HFFc6 (cell line): ENCODE measurements at regions not wholly inside any gene's neighbourhood (a gene's known extent, or its start where the extent isn't known, plus 50 kb on each side); places are given as distances from the start of the nearest gene placed in this dataset.
A peak's percentile ranks its signal among the peaks of the same experiment; 100 is the strongest.

Experiments used
- DNase-seq: peaks from one replicate; pipeline ENCODE4 v3.0.0-alpha.2; 2018
- H3K27ac Mint-ChIP-seq: 2 replicates; pipeline ENCODE4 v1.8.0; 2020; ENCODE audit warnings: mild to moderate bottlenecking, mixed read lengths
- H3K27me3 Mint-ChIP-seq: 2 replicates; pipeline ENCODE4 v1.8.0; 2021; ENCODE audit warnings: mild to moderate bottlenecking, moderate library complexity, mixed read lengths; ENCODE audit not compliant: insufficient read depth
- H3K36me3 Mint-ChIP-seq: 2 replicates; pipeline ENCODE4 v1.8.0; 2021; ENCODE audit warnings: low read depth, mixed read lengths
- H3K4me1 Mint-ChIP-seq: 2 replicates; pipeline ENCODE4 v1.8.0; 2020; ENCODE audit warnings: low read depth, mixed read lengths
- H3K4me3 Mint-ChIP-seq: 2 replicates; pipeline ENCODE4 v1.8.0; 2020; ENCODE audit warnings: mild to moderate bottlenecking, moderate library complexity, mixed read lengths
- H3K9me3 Mint-ChIP-seq: 2 replicates; pipeline ENCODE4 v1.8.0; 2020; ENCODE audit warnings: mild to moderate bottlenecking, mixed read lengths
- TF ChIP-seq, protein P1 (sequence below): fragments of 200-600 bp; sonication (generic); IDR thresholded peaks from 2 replicates; pipeline ENCODE4 v1.5.0; 2021; ENCODE audit warnings: antibody characterized with exemption, mild to moderate bottlenecking

DNA sequence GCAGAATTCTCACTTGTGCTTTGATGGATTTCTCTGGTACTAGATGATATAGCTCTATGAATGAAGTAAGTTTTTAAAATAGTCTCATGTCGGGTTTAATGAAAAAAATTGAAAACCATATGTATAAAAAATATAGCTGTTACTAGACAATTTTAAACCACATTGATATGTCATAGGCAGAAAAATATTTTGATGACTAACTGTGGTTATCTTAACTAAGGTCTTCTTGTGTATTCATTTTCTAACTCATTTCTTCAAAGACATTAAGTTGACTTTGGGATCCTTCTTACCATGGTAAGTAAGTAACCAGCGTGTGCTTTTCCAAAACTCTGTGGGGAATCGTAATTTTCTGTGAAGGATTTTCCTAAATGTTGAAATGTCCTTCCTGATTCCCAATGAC, 160.9 kb upstream of the COL3A1 start:
- Mint-ChIP-seq H3K27ac (peak overlapping the region; percentile 50), H3K27me3 (no peaks in the 10 kb centered on the region), H3K9me3 (no peaks in the 10 kb centered on the region), H3K36me3 (no peaks in the 10 kb centered on the region), H3K4me1 (peaks cover 60% of the 10 kb centered on the region), H3K4me3 (no peak overlapping the region)
- TF ChIP-seq, protein P1, sequence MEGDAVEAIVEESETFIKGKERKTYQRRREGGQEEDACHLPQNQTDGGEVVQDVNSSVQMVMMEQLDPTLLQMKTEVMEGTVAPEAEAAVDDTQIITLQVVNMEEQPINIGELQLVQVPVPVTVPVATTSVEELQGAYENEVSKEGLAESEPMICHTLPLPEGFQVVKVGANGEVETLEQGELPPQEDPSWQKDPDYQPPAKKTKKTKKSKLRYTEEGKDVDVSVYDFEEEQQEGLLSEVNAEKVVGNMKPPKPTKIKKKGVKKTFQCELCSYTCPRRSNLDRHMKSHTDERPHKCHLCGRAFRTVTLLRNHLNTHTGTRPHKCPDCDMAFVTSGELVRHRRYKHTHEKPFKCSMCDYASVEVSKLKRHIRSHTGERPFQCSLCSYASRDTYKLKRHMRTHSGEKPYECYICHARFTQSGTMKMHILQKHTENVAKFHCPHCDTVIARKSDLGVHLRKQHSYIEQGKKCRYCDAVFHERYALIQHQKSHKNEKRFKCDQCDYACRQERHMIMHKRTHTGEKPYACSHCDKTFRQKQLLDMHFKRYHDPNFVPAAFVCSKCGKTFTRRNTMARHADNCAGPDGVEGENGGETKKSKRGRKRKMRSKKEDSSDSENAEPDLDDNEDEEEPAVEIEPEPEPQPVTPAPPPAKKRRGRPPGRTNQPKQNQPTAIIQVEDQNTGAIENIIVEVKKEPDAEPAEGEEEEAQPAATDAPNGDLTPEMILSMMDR, result no peak
- DNase-seq, result peak; percentile 30

DNA sequence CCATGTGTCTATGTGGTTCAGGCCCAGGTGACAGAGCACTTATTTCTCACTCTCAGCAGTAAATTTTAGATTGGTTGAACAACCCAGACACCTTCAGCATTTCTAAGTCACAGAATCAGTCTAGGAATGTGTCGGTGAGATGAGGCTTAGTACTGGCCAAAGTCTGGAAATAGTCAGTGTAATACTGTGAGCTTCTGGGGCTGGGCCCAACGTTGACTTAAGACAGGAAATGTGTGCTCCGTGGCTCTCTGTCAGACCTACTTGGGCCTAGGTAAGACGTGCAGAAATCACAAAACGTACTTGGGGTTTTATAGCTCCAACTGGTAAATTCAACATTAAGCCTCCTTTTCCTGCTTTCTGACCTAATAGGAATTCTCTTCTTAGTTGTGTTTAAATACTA, 160.3 kb upstream of the COL3A1 start:
- TF ChIP-seq, protein P1, result no peak
- no peak overlapping the region for H3K4me3 Mint-ChIP-seq
- H3K36me3 Mint-ChIP-seq, result no peaks in the 10 kb centered on the region
- DNase-seq, result no peak
- peak overlapping the region; percentile 50 for H3K27ac Mint-ChIP-seq
- no peaks in the 10 kb centered on the region for H3K27me3 Mint-ChIP-seq
- no peaks in the 10 kb centered on the region for H3K9me3 Mint-ChIP-seq
- peaks cover 58% of the 10 kb centered on the region for H3K4me1 Mint-ChIP-seq

DNA sequence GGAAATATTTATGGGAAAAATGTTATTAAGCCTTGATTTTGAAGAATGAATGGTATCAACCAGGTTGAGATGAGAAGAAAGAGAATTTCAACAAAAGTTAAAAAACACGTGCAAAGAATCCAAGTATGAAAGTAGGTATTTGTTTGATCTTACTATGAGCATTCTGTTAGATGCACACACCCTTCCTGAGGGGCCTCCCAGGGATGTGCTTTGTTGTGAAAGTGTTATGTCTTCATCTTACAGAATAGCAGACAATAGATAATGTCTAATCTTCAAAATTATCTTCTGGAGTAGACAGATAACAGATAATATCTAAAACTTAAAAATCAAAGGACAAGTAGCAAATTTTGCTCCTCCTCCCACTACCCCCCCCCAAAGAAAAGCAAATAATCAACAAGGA, 155.2 kb upstream of the COL3A1 start:
- Mint-ChIP-seq H3K36me3 (0 out of 2 replicates have a peak, but pooled peaks cover 4% of the 10 kb centered on the region), H3K27ac (no peak overlapping the region), H3K27me3 (no peaks in the 10 kb centered on the region), H3K4me3 (no peak overlapping the region), H3K9me3 (0 out of 2 replicates have a peak, but pooled peaks cover 4% of the 10 kb centered on the region), H3K4me1 (peaks cover 22% of the 10 kb centered on the region)
- no peak for DNase-seq
- TF ChIP-seq, protein P1, result no peak

GRCh38 chr2:188819792-188820191, 154.4 kb upstream of the COL3A1 start:
- TF ChIP-seq, protein P1, result no peak
- Mint-ChIP-seq H3K4me1 (peaks cover 19% of the 10 kb centered on the region), H3K27me3 (no peaks in the 10 kb centered on the region), H3K36me3 (0 out of 2 replicates have a peak, but pooled peaks cover 4% of the 10 kb centered on the region), H3K27ac (no peak overlapping the region; the same call in 1 of the 2 replicates), H3K9me3 (0 out of 2 replicates have a peak, but pooled peaks cover 4% of the 10 kb centered on the region), H3K4me3 (no peak overlapping the region)
- DNase-seq, result peak; percentile 15

DNA sequence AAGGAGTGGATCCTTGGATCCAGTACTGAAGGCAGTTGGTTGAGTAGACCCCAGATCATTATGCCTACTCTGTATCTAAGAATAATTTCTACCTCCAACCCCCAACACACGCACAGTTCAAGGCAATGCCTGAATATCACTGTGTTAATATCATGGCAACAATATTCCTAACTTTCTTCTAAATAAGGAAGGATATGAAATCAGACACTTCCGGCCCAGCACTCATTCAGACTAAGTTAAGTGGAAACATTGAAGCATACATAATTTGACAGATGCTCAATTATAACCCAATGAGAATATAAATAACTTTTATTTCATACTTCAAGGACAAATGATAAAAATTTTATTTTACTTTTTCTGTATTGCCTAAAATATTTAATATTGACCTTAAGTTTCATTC, 153.6 kb upstream of the COL3A1 start:
- peaks cover 19% of the 10 kb centered on the region for H3K4me1 Mint-ChIP-seq
- H3K9me3 Mint-ChIP-seq, result 0 out of 2 replicates have a peak, but pooled peaks cover 4% of the 10 kb centered on the region
- no peaks in the 10 kb centered on the region for H3K27me3 Mint-ChIP-seq
- TF ChIP-seq, protein P1, result no peak
- no peak for DNase-seq
- no peak overlapping the region for H3K4me3 Mint-ChIP-seq
- no peak overlapping the region for H3K27ac Mint-ChIP-seq
- 0 out of 2 replicates have a peak, but pooled peaks cover 4% of the 10 kb centered on the region for H3K36me3 Mint-ChIP-seq

DNA sequence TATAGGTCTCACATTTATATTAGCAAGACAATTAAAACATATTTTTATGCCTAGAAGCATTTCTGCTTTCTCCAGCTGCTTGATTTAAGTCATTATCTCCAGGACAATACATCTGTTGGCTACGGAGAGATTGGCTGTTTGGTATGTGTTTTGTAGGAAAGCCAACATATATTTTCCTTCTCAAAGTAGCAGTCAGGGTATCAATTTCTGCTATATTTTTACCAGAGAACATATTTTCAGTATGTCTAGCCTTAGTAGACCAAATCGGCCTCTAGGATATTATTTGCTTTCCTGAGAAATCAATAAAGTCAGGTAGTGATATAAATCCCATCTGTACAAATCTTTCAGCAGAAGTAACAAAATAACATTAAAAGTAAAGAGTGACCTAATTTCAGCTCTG, 150.0 kb upstream of the COL3A1 start:
- DNase-seq, result no peak
- no peak overlapping the region for H3K27ac Mint-ChIP-seq
- 0 out of 2 replicates have a peak, but pooled peaks cover 4% of the 10 kb centered on the region for H3K36me3 Mint-ChIP-seq
- H3K9me3 Mint-ChIP-seq, result 0 out of 2 replicates have a peak, but pooled peaks cover 10% of the 10 kb centered on the region
- TF ChIP-seq, protein P1, result no peak
- peaks cover 13% of the 10 kb centered on the region for H3K4me1 Mint-ChIP-seq
- H3K4me3 Mint-ChIP-seq, result no peak overlapping the region
- no peaks in the 10 kb centered on the region for H3K27me3 Mint-ChIP-seq
